ENCODE measurements at regions not wholly inside any gene's neighbourhood (a gene's known extent, or its start where the extent isn't known, plus 50 kb on each side); places are given as distances from the start of the nearest gene placed in this dataset.

- H3K9ac ChIP-seq (ENCODE audit: low read length) = no peak overlapping the region
- no peak overlapping the region for H3K4me2 ChIP-seq (ENCODE audit: low read length)
- H2AFZ ChIP-seq (ENCODE audit: low read depth, low read length) = no peak overlapping the region
- H3K9me3 ChIP-seq (ENCODE audit: insufficient read depth, low read depth, low read length) = peaks cover 9% of the 10 kb centered on the region
- Mint-ChIP-seq H3K4me3 (ENCODE audit: unreplicated experiment) (no peak overlapping the region), H3K4me1 (ENCODE audit: low read depth, unreplicated experiment) (peaks cover 6% of the 10 kb centered on the region), H3K9me3 (ENCODE audit: unreplicated experiment) (peaks cover 27% of the 10 kb centered on the region), H3K27ac (ENCODE audit: unreplicated experiment) (no peak overlapping the region), H3K27me3 (ENCODE audit: low read depth, unreplicated experiment) (no peaks in the 10 kb centered on the region), H3K36me3 (ENCODE audit: low read depth, unreplicated experiment) (no peaks in the 10 kb centered on the region)
- no peak overlapping the region for H3K4me3 ChIP-seq (ENCODE audit: insufficient read depth, low read depth, low read length)
- FAIRE-seq (no peak), DNase-seq (ENCODE audit: low read depth) (no peak)
- no peaks in the 10 kb centered on the region for H3K79me2 ChIP-seq (ENCODE audit: insufficient read depth, low read length)
- H3K4me1 ChIP-seq (ENCODE audit: insufficient read depth, low read length) = no peaks in the 10 kb centered on the region
- H3K27me3 ChIP-seq (ENCODE audit: insufficient read depth, low read length) = no peaks in the 10 kb centered on the region
- H4K20me1 ChIP-seq (ENCODE audit: insufficient read depth, low read length) = no peaks in the 10 kb centered on the region
- H3K27ac ChIP-seq (ENCODE audit: low read depth, low read length) = no peak overlapping the region
- TF ChIP-seq EZH2 (IDR thresholded peaks at IDR 0.05; ENCODE audit: insufficient read depth, low read length) (no peak), CTCF (IDR thresholded peaks at IDR 0.05; ENCODE audit: insufficient read depth, low read depth, low read length) (no peak)
- no peaks in the 10 kb centered on the region for H3K36me3 ChIP-seq (ENCODE audit: insufficient read depth, low read length)
These were observed 151.5 kb downstream of the WDR11 start for GRCh38 chr10:121002586-121003205.

GRCh38 chr10:121005948-121006587 is 154.9 kb downstream of the WDR11 start:
- Histone ChIP-seq H3K9me3 (ENCODE audit: insufficient read depth, low read depth, low read length) (peaks cover 7% of the 10 kb centered on the region), H3K27ac (ENCODE audit: low read depth, low read length) (no peak overlapping the region), H3K9ac (ENCODE audit: low read length) (no peak overlapping the region), H3K79me2 (ENCODE audit: insufficient read depth, low read length) (no peaks in the 10 kb centered on the region), H2AFZ (ENCODE audit: low read depth, low read length) (no peak overlapping the region), H3K4me2 (ENCODE audit: low read length) (no peak overlapping the region), H3K27me3 (ENCODE audit: insufficient read depth, low read length) (no peaks in the 10 kb centered on the region), H3K4me3 (ENCODE audit: insufficient read depth, low read depth, low read length) (no peak overlapping the region), H3K4me1 (ENCODE audit: insufficient read depth, low read length) (no peaks in the 10 kb centered on the region), H3K36me3 (ENCODE audit: insufficient read depth, low read length) (no peaks in the 10 kb centered on the region), H4K20me1 (ENCODE audit: insufficient read depth, low read length) (no peaks in the 10 kb centered on the region)
- Mint-ChIP-seq H3K27me3 (ENCODE audit: low read depth, unreplicated experiment) (no peaks in the 10 kb centered on the region), H3K4me1 (ENCODE audit: low read depth, unreplicated experiment) (peaks cover 5% of the 10 kb centered on the region), H3K9me3 (ENCODE audit: unreplicated experiment) (peaks cover 30% of the 10 kb centered on the region), H3K4me3 (ENCODE audit: unreplicated experiment) (no peak overlapping the region), H3K27ac (ENCODE audit: unreplicated experiment) (no peak overlapping the region), H3K36me3 (ENCODE audit: low read depth, unreplicated experiment) (no peaks in the 10 kb centered on the region)
- DNase-seq (ENCODE audit: low read depth) (no peak), FAIRE-seq (no peak)
- TF ChIP-seq EZH2 (IDR thresholded peaks at IDR 0.05; ENCODE audit: insufficient read depth, low read length) (no peak), CTCF (IDR thresholded peaks at IDR 0.05; ENCODE audit: insufficient read depth, low read depth, low read length) (no peak)

- H3K4me3 ChIP-seq (ENCODE audit: insufficient read depth, low read depth, low read length) = no peak overlapping the region
- Mint-ChIP-seq H3K9me3 (ENCODE audit: unreplicated experiment) (peaks cover 25% of the 10 kb centered on the region), H3K27me3 (ENCODE audit: low read depth, unreplicated experiment) (no peaks in the 10 kb centered on the region), H3K4me1 (ENCODE audit: low read depth, unreplicated experiment) (no peaks in the 10 kb centered on the region), H3K36me3 (ENCODE audit: low read depth, unreplicated experiment) (no peaks in the 10 kb centered on the region), H3K4me3 (ENCODE audit: unreplicated experiment) (no peak overlapping the region), H3K27ac (ENCODE audit: unreplicated experiment) (no peak overlapping the region)
- no peaks in the 10 kb centered on the region for H3K27me3 ChIP-seq (ENCODE audit: insufficient read depth, low read length)
- no peaks in the 10 kb centered on the region for H3K36me3 ChIP-seq (ENCODE audit: insufficient read depth, low read length)
- H3K4me2 ChIP-seq (ENCODE audit: low read length) = no peak overlapping the region
- no peaks in the 10 kb centered on the region for H3K4me1 ChIP-seq (ENCODE audit: insufficient read depth, low read length)
- no peak overlapping the region for H2AFZ ChIP-seq (ENCODE audit: low read depth, low read length)
- no peak overlapping the region for H3K9ac ChIP-seq (ENCODE audit: low read length)
- FAIRE-seq (no peak), DNase-seq (ENCODE audit: low read depth) (no peak)
- no peaks in the 10 kb centered on the region for H3K79me2 ChIP-seq (ENCODE audit: insufficient read depth, low read length)
- H4K20me1 ChIP-seq (ENCODE audit: insufficient read depth, low read length) = no peaks in the 10 kb centered on the region
- H3K9me3 ChIP-seq (ENCODE audit: insufficient read depth, low read depth, low read length) = peaks cover 6% of the 10 kb centered on the region
- TF ChIP-seq CTCF (IDR thresholded peaks at IDR 0.05; ENCODE audit: insufficient read depth, low read depth, low read length) (no peak), EZH2 (IDR thresholded peaks at IDR 0.05; ENCODE audit: insufficient read depth, low read length) (no peak)
- H3K27ac ChIP-seq (ENCODE audit: low read depth, low read length) = no peak overlapping the region
These were observed 156.1 kb downstream of the WDR11 start for GRCh38 chr10:121007264-121007663.

Measured in astrocyte (in vitro differentiated cells and primary cell).